Liver (tissue), 8 donors: ENCODE measurements at regions not wholly inside any gene's neighbourhood (a gene's known extent, or its start where the extent isn't known, plus 50 kb on each side); places are given as distances from the start of the nearest gene placed in this dataset.

Experiments
- DNase-seq: peaks from one replicate; pipeline ENCODE4 v3.0.0-alpha.2; 2017; ENCODE audit warnings: low spot score
- H3K27ac ChIP-seq, 2 donors: one replicate each; pipeline ENCODE4 v1.7.0; 2013; ENCODE audit warnings: inconsistent platforms in 2 of 2, low read length in 2 of 2, control low read depth in 1 of 2, low read depth in 1 of 2, mild to moderate bottlenecking in 1 of 2
- H3K27me3 ChIP-seq, 4 donors: one replicate each; pipeline versions ENCODE4 v1.6.1 to v1.7.0; 2013; ENCODE audit warnings: low read length in 3 of 4, inconsistent platforms in 1 of 4, mild to moderate bottlenecking in 1 of 4, moderate library complexity in 1 of 4; ENCODE audit not compliant: control insufficient read depth in 4 of 4, insufficient read depth in 4 of 4
- H3K36me3 ChIP-seq, 4 donors: one replicate each; pipeline versions ENCODE4 v1.6.1 to v1.7.0; 2013; ENCODE audit warnings: low read length in 3 of 4, mild to moderate bottlenecking in 3 of 4, low read depth in 1 of 4, moderate library complexity in 1 of 4; ENCODE audit not compliant: control insufficient read depth in 4 of 4, insufficient read depth in 3 of 4
- H3K4me1 ChIP-seq, 4 donors: one replicate each; pipeline versions ENCODE4 v1.6.1 to v1.7.0; 2013; ENCODE audit warnings: low read length in 3 of 4, mild to moderate bottlenecking in 3 of 4, moderate library complexity in 1 of 4; ENCODE audit not compliant: control insufficient read depth in 4 of 4, insufficient read depth in 4 of 4
- H3K4me3 ChIP-seq, 3 donors: one replicate each; pipeline versions ENCODE4 v1.6.1 to v1.7.0; 2013; ENCODE audit warnings: low read length in 3 of 3, control low read depth in 1 of 3, low read depth in 1 of 3, mild to moderate bottlenecking in 1 of 3
- H3K9ac ChIP-seq, 2 donors: one replicate each; pipeline ENCODE4 v1.7.0; 2013; ENCODE audit warnings: low read length in 2 of 2, mild to moderate bottlenecking in 2 of 2, moderate library complexity in 2 of 2, control low read depth in 1 of 2, low read depth in 1 of 2
- H3K9me3 ChIP-seq, 4 donors: one replicate each; pipeline versions ENCODE4 v1.6.1 to v1.7.0; 2013; ENCODE audit warnings: low read length in 3 of 4; ENCODE audit not compliant: control insufficient read depth in 4 of 4
- EGR1 ChIP-seq, 2 donors: IDR thresholded peaks; 2 replicates each; pipeline ENCODE4 v1.6.1; 2016 to 2018; ENCODE audit warnings: antibody characterized with exemption in 2 of 2, low read depth in 2 of 2
- FOXA1 ChIP-seq: IDR thresholded peaks from 2 replicates; pipeline ENCODE4 v1.6.1; 2016; ENCODE audit warnings: antibody characterized with exemption
- FOXA2 ChIP-seq: IDR thresholded peaks from 2 replicates; pipeline ENCODE4 v1.6.1; 2016; ENCODE audit warnings: antibody characterized with exemption
- GABPA ChIP-seq, 2 donors: IDR thresholded peaks in 1 of 2; conservative IDR thresholded peaks in 1 of 2; 2 replicates each; pipeline ENCODE4 v1.6.1; 2016; ENCODE audit warnings: antibody characterized with exemption in 2 of 2, mild to moderate bottlenecking in 1 of 2, moderate library complexity in 1 of 2
- HNF4A ChIP-seq, 2 donors: conservative IDR thresholded peaks; 2 replicates each; pipeline ENCODE4 v1.6.1; 2016; ENCODE audit warnings: antibody characterized with exemption in 2 of 2, mild to moderate bottlenecking in 2 of 2
- HNF4G ChIP-seq: IDR thresholded peaks from 2 replicates; pipeline ENCODE4 v1.6.1; 2016; ENCODE audit warnings: antibody characterized with exemption
- JUND ChIP-seq, 2 donors: IDR thresholded peaks; 2 replicates each; pipeline ENCODE4 v1.6.1; 2016; ENCODE audit warnings: antibody characterized with exemption in 2 of 2
- MAX ChIP-seq: IDR thresholded peaks from 2 replicates; pipeline ENCODE4 v1.6.1; 2016; ENCODE audit warnings: antibody characterized with exemption
- NR2F2 ChIP-seq: IDR thresholded peaks from 2 replicates; pipeline ENCODE4 v1.6.1; 2016; ENCODE audit warnings: antibody characterized with exemption
- REST ChIP-seq: IDR thresholded peaks from 2 replicates; pipeline ENCODE4 v1.6.1; 2016; ENCODE audit warnings: antibody characterized with exemption, mild to moderate bottlenecking
- SP1 ChIP-seq: IDR thresholded peaks from 2 replicates; pipeline ENCODE4 v1.6.1; 2018; ENCODE audit warnings: antibody characterized with exemption, mild to moderate bottlenecking
- YY1 ChIP-seq: IDR thresholded peaks from 2 replicates; pipeline ENCODE4 v1.6.1; 2016; ENCODE audit warnings: antibody characterized with exemption, mild to moderate bottlenecking
- ZBTB33 ChIP-seq: IDR thresholded peaks from 2 replicates; pipeline ENCODE4 v1.6.1; 2016; ENCODE audit warnings: antibody characterized with exemption
- WGBS: extraction: QIAGEN DNeasy Blood & Tissue Kit; methylation state at CpG from one replicate; pipeline ENCODE4 v1.1.7; 2013; 5-methylcytosine and 5-hydroxymethylcytosine counted together
- TF ChIP-seq, protein P1 (sequence below): IDR thresholded peaks from 2 replicates; pipeline ENCODE4 v1.6.1; 2016; ENCODE audit warnings: antibody characterized with exemption
- TF ChIP-seq, protein P2 (sequence below): fragments of 150-350 bp; IDR thresholded peaks from 2 replicates; pipeline ENCODE4 v1.5.1; 2017; ENCODE audit warnings: improper control_type of control experiment, low read depth, low read length; ENCODE audit not compliant: missing input control
- donor health status: healthy.
- donor health status: healthy.
- donor health status: healthy.
- donor health status: healthy.
- donor health status: healthy.

DNA sequence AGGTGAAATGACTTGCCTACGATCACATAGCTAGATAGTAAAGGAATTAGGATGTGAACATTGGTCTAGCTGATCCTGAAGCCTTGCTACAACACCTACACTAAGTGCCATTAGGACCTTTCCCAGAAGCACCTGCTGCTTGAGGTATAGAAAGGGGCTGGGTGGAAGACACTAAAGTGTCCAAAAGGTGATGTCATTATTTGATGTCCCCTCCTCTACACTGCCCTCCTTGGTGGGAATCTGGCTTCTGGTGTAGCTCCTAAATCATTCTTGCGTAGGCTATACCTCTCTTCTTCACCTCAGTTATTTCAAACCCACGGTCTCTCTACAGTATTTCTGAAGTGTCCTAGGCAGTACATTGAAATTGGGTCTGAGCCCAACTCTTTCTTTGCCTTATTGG lies 132.5 kb upstream of the FGGY start:
- Histone ChIP-seq H3K4me3 (no peak overlapping the region), H3K4me1 (no peaks in the 10 kb centered on the region), H3K9me3 (no peaks in the 10 kb centered on the region), H3K9ac (no peak overlapping the region), H3K36me3 (no peaks in the 10 kb centered on the region), H3K27me3 (no peaks in the 10 kb centered on the region), H3K27ac (no peak overlapping the region)
- TF ChIP-seq ZBTB33: no peak
- TF ChIP-seq, protein P1, sequence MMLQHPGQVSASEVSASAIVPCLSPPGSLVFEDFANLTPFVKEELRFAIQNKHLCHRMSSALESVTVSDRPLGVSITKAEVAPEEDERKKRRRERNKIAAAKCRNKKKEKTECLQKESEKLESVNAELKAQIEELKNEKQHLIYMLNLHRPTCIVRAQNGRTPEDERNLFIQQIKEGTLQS: no peak
- no peak for TF ChIP-seq HNF4G
- TF ChIP-seq, protein P2, sequence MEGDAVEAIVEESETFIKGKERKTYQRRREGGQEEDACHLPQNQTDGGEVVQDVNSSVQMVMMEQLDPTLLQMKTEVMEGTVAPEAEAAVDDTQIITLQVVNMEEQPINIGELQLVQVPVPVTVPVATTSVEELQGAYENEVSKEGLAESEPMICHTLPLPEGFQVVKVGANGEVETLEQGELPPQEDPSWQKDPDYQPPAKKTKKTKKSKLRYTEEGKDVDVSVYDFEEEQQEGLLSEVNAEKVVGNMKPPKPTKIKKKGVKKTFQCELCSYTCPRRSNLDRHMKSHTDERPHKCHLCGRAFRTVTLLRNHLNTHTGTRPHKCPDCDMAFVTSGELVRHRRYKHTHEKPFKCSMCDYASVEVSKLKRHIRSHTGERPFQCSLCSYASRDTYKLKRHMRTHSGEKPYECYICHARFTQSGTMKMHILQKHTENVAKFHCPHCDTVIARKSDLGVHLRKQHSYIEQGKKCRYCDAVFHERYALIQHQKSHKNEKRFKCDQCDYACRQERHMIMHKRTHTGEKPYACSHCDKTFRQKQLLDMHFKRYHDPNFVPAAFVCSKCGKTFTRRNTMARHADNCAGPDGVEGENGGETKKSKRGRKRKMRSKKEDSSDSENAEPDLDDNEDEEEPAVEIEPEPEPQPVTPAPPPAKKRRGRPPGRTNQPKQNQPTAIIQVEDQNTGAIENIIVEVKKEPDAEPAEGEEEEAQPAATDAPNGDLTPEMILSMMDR: no peak
- no peak for TF ChIP-seq EGR1 (IDR thresholded peaks at IDR 0.05; ENCODE audit: low read depth in 2 of 2)
- TF ChIP-seq MAX: no peak
- TF ChIP-seq HNF4A (conservative IDR thresholded peaks at IDR 0.05): no peak
- no peak for TF ChIP-seq REST
- no peak for TF ChIP-seq FOXA2
- no peak for TF ChIP-seq SP1
- no peak for TF ChIP-seq YY1
- WGBS: 63% methylated on average over 3 of the region's 3 CpGs
- DNase-seq: no peak

- H3K27ac ChIP-seq: no peak overlapping the region
- H3K9ac ChIP-seq: no peak overlapping the region
- no peaks in the 10 kb centered on the region for H3K27me3 ChIP-seq
- H3K9me3 ChIP-seq: no peaks in the 10 kb centered on the region
- no peaks in the 10 kb centered on the region for H3K4me1 ChIP-seq
- WGBS: 35% methylated on average over 2 of the region's 2 CpGs
- TF ChIP-seq HNF4G (no peak), NR2F2 (no peak), GABPA (IDR thresholded peaks at IDR 0.05 in 1 of 2, conservative IDR thresholded peaks at IDR 0.05 in 1 of 2) (no peak), EGR1 (IDR thresholded peaks at IDR 0.05; ENCODE audit: low read depth in 2 of 2) (no peak), FOXA1 (no peak), JUND (IDR thresholded peaks at IDR 0.05) (no peak), MAX (no peak)
- no peak for DNase-seq
- H3K4me3 ChIP-seq: no peak overlapping the region
- H3K36me3 ChIP-seq: no peaks in the 10 kb centered on the region
Measured at GRCh38 chr1:59165353-59165752, 131.5 kb upstream of the FGGY start.
